ENCODE measurements at regions not wholly inside any gene's neighbourhood (a gene's known extent, or its start where the extent isn't known, plus 50 kb on each side); places are given as distances from the start of the nearest gene placed in this dataset.

- Histone ChIP-seq H3K4me1 (ENCODE audit: control insufficient read depth, insufficient read depth, low read length) (peaks cover 5% of the 10 kb centered on the region), H3K36me3 (ENCODE audit: control insufficient read depth, insufficient read depth, low read length) (no peaks in the 10 kb centered on the region), H3K27me3 (ENCODE audit: control insufficient read depth, insufficient read depth, low read length) (no peaks in the 10 kb centered on the region), H3K9ac (ENCODE audit: low read depth, low read length) (no peak overlapping the region), H3K4me3 (ENCODE audit: low read depth, low read length) (no peak overlapping the region), H3K9me3 (ENCODE audit: control insufficient read depth, insufficient read depth, low read length) (no peaks in the 10 kb centered on the region)
Observed at GRCh38 chr16:85306071-85306792, 194.0 kb upstream of the CIBAR2 start.

- H3K36me3 ChIP-seq (ENCODE audit: control insufficient read depth, insufficient read depth, low read length), result no peaks in the 10 kb centered on the region
- no peak overlapping the region for H3K9ac ChIP-seq (ENCODE audit: low read depth, low read length)
- no peak overlapping the region for H3K4me3 ChIP-seq (ENCODE audit: low read depth, low read length)
- H3K27me3 ChIP-seq (ENCODE audit: control insufficient read depth, insufficient read depth, low read length), result no peaks in the 10 kb centered on the region
- no peaks in the 10 kb centered on the region for H3K9me3 ChIP-seq (ENCODE audit: control insufficient read depth, insufficient read depth, low read length)
- H3K4me1 ChIP-seq (ENCODE audit: control insufficient read depth, insufficient read depth, low read length), result peaks cover 4% of the 10 kb centered on the region
Observed at GRCh38 chr16:85306793-85307551, 194.7 kb upstream of the CIBAR2 start.

GRCh38 chr16:85307552-85308364, 195.5 kb upstream of the CIBAR2 start:
- Histone ChIP-seq H3K9me3 (ENCODE audit: control insufficient read depth, insufficient read depth, low read length) (no peaks in the 10 kb centered on the region), H3K9ac (ENCODE audit: low read depth, low read length) (no peak overlapping the region), H3K4me3 (ENCODE audit: low read depth, low read length) (no peak overlapping the region), H3K4me1 (ENCODE audit: control insufficient read depth, insufficient read depth, low read length) (peaks cover 3% of the 10 kb centered on the region), H3K36me3 (ENCODE audit: control insufficient read depth, insufficient read depth, low read length) (no peaks in the 10 kb centered on the region), H3K27me3 (ENCODE audit: control insufficient read depth, insufficient read depth, low read length) (no peaks in the 10 kb centered on the region)

- H3K9ac ChIP-seq (ENCODE audit: low read depth, low read length), result no peak overlapping the region
- no peaks in the 10 kb centered on the region for H3K9me3 ChIP-seq (ENCODE audit: control insufficient read depth, insufficient read depth, low read length)
- no peaks in the 10 kb centered on the region for H3K27me3 ChIP-seq (ENCODE audit: control insufficient read depth, insufficient read depth, low read length)
- no peak overlapping the region for H3K4me3 ChIP-seq (ENCODE audit: low read depth, low read length)
- H3K36me3 ChIP-seq (ENCODE audit: control insufficient read depth, insufficient read depth, low read length), result no peaks in the 10 kb centered on the region
- peaks cover 3% of the 10 kb centered on the region for H3K4me1 ChIP-seq (ENCODE audit: control insufficient read depth, insufficient read depth, low read length)
Observed at GRCh38 chr16:85308611-85309540, 196.6 kb upstream of the CIBAR2 start.

- Histone ChIP-seq H3K9ac (ENCODE audit: low read depth, low read length) (no peak overlapping the region), H3K4me3 (ENCODE audit: low read depth, low read length) (no peak overlapping the region), H3K9me3 (ENCODE audit: control insufficient read depth, insufficient read depth, low read length) (no peaks in the 10 kb centered on the region), H3K36me3 (ENCODE audit: control insufficient read depth, insufficient read depth, low read length) (no peaks in the 10 kb centered on the region), H3K4me1 (ENCODE audit: control insufficient read depth, insufficient read depth, low read length) (peaks cover 3% of the 10 kb centered on the region), H3K27me3 (ENCODE audit: control insufficient read depth, insufficient read depth, low read length) (no peaks in the 10 kb centered on the region)
Observed at GRCh38 chr16:85309656-85310587, 197.7 kb upstream of the CIBAR2 start.

- H3K9ac ChIP-seq (ENCODE audit: low read depth, low read length), result no peak overlapping the region
Observed at GRCh38 chr16:85310868-85311585, 198.8 kb upstream of the CIBAR2 start.

GRCh38 chr16:85311741-85312140, 199.5 kb upstream of the CIBAR2 start:
- H3K4me3 ChIP-seq (ENCODE audit: low read depth, low read length), result no peak overlapping the region
- H3K36me3 ChIP-seq (ENCODE audit: control insufficient read depth, insufficient read depth, low read length), result no peaks in the 10 kb centered on the region
- H3K9me3 ChIP-seq (ENCODE audit: control insufficient read depth, insufficient read depth, low read length), result no peaks in the 10 kb centered on the region
- no peak overlapping the region for H3K9ac ChIP-seq (ENCODE audit: low read depth, low read length)
- no peaks in the 10 kb centered on the region for H3K27me3 ChIP-seq (ENCODE audit: control insufficient read depth, insufficient read depth, low read length)
- peaks cover 3% of the 10 kb centered on the region for H3K4me1 ChIP-seq (ENCODE audit: control insufficient read depth, insufficient read depth, low read length)

More at GRCh38 chr16:85310868-85311585, 198.8 kb upstream of the CIBAR2 start:
- H3K4me3 ChIP-seq (ENCODE audit: low read depth, low read length), result no peak overlapping the region
- peaks cover 3% of the 10 kb centered on the region for H3K4me1 ChIP-seq (ENCODE audit: control insufficient read depth, insufficient read depth, low read length)
- H3K36me3 ChIP-seq (ENCODE audit: control insufficient read depth, insufficient read depth, low read length), result no peaks in the 10 kb centered on the region
- no peaks in the 10 kb centered on the region for H3K9me3 ChIP-seq (ENCODE audit: control insufficient read depth, insufficient read depth, low read length)
- H3K27me3 ChIP-seq (ENCODE audit: control insufficient read depth, insufficient read depth, low read length), result no peaks in the 10 kb centered on the region

- Histone ChIP-seq H3K4me3 (ENCODE audit: low read depth, low read length) (no peak overlapping the region), H3K4me1 (ENCODE audit: control insufficient read depth, insufficient read depth, low read length) (peaks cover 3% of the 10 kb centered on the region), H3K9me3 (ENCODE audit: control insufficient read depth, insufficient read depth, low read length) (no peaks in the 10 kb centered on the region), H3K36me3 (ENCODE audit: control insufficient read depth, insufficient read depth, low read length) (no peaks in the 10 kb centered on the region), H3K27me3 (ENCODE audit: control insufficient read depth, insufficient read depth, low read length) (no peaks in the 10 kb centered on the region), H3K9ac (ENCODE audit: low read depth, low read length) (no peak overlapping the region)
Observed at GRCh38 chr16:85312174-85312573, 199.9 kb upstream of the CIBAR2 start.

GRCh38 chr16:85312642-85313525, 200.6 kb upstream of the CIBAR2 start:
- Histone ChIP-seq H3K27me3 (ENCODE audit: control insufficient read depth, insufficient read depth, low read length) (no peaks in the 10 kb centered on the region), H3K4me3 (ENCODE audit: low read depth, low read length) (no peak overlapping the region), H3K36me3 (ENCODE audit: control insufficient read depth, insufficient read depth, low read length) (no peaks in the 10 kb centered on the region), H3K9ac (ENCODE audit: low read depth, low read length) (peak overlapping the region; percentile 24), H3K9me3 (ENCODE audit: control insufficient read depth, insufficient read depth, low read length) (no peaks in the 10 kb centered on the region), H3K4me1 (ENCODE audit: control insufficient read depth, insufficient read depth, low read length) (peaks cover 3% of the 10 kb centered on the region)

Measured in iPS-15b (cell line).